H9 (cell line): ENCODE measurements at regions not wholly inside any gene's neighbourhood (a gene's known extent, or its start where the extent isn't known, plus 50 kb on each side); places are given as distances from the start of the nearest gene placed in this dataset.
"Not testable (repeated sequence)": the region's sequence is repeated elsewhere in the genome, so short reads cannot be mapped to it uniquely, and the experiment has no call there.

Source experiments
- DNase-seq: peaks from one replicate; pipeline ENCODE4 v3.0.0-alpha.2; 2017
- H2AFZ ChIP-seq: one replicate; pipeline ENCODE4 v1.6.1; 2013; ENCODE audit warnings: mild to moderate bottlenecking, low read length, control low read depth, moderate library complexity
- H2AK5ac ChIP-seq: 2 replicates; pipeline ENCODE4 v1.6.1; 2013; ENCODE audit warnings: low read length, control low read depth, mixed read lengths; ENCODE audit not compliant: insufficient read length
- H2BK120ac ChIP-seq: one replicate; pipeline ENCODE4 v1.6.1; 2013; ENCODE audit warnings: low read depth, mild to moderate bottlenecking, low read length, control low read depth, inconsistent platforms; ENCODE audit not compliant: poor library complexity, severe bottlenecking
- H2BK12ac ChIP-seq: 2 replicates; pipeline ENCODE4 v1.6.1; 2013; ENCODE audit warnings: low read length, control low read depth, mixed read lengths, low read depth; ENCODE audit not compliant: insufficient read length
- H2BK15ac ChIP-seq: 2 replicates; pipeline ENCODE4 v1.6.1; 2013; ENCODE audit warnings: low read depth, low read length, control low read depth
- H2BK20ac ChIP-seq: one replicate; pipeline ENCODE4 v1.6.1; 2013; ENCODE audit warnings: low read depth, mild to moderate bottlenecking, low read length, control low read depth, inconsistent platforms; ENCODE audit not compliant: poor library complexity, severe bottlenecking
- H2BK5ac ChIP-seq: 2 replicates; pipeline ENCODE4 v1.6.1; 2013; ENCODE audit warnings: low read length, control low read depth, mixed read lengths; ENCODE audit not compliant: insufficient read length
- H3K14ac ChIP-seq: 2 replicates; pipeline ENCODE4 v1.6.1; 2013; ENCODE audit warnings: low read length, control low read depth; ENCODE audit not compliant: insufficient read depth
- H3K18ac ChIP-seq: 2 replicates; pipeline ENCODE4 v1.6.1; 2013; ENCODE audit warnings: low read depth, mild to moderate bottlenecking, mixed read lengths, low read length, control low read depth; ENCODE audit not compliant: insufficient read length
- H3K23ac ChIP-seq: 2 replicates; pipeline ENCODE4 v1.6.1; 2013; ENCODE audit warnings: low read length, control low read depth, mixed read lengths, low read depth; ENCODE audit not compliant: insufficient read length
- H3K23me2 ChIP-seq: 2 replicates; pipeline ENCODE4 v1.6.1; 2013; ENCODE audit warnings: low read depth, mild to moderate bottlenecking, mixed read lengths, low read length, control low read depth; ENCODE audit not compliant: insufficient read length, poor library complexity, severe bottlenecking
- H3K27ac ChIP-seq: 2 replicates; pipeline ENCODE4 v1.5.1; 2013; ENCODE audit warnings: low read length, control low read depth, mixed read lengths, low read depth; ENCODE audit not compliant: insufficient read length
- H3K27me3 ChIP-seq: 2 replicates; pipeline ENCODE4 v1.6.1; 2013; ENCODE audit warnings: low read length, control low read depth, inconsistent platforms; ENCODE audit not compliant: insufficient read depth
- H3K4ac ChIP-seq: 2 replicates; pipeline ENCODE4 v1.6.1; 2013; ENCODE audit warnings: low read depth, mild to moderate bottlenecking, control low read depth, inconsistent platforms, low read length, moderate library complexity
- H3K4me1 ChIP-seq: 2 replicates; pipeline ENCODE4 v1.6.1; 2013; ENCODE audit warnings: low read length, control low read depth, inconsistent platforms; ENCODE audit not compliant: insufficient read depth
- H3K4me2 ChIP-seq: 2 replicates; pipeline ENCODE4 v1.6.1; 2013; ENCODE audit warnings: low read length, control low read depth, mixed read lengths; ENCODE audit not compliant: insufficient read length, insufficient read depth
- H3K56ac ChIP-seq: 2 replicates; pipeline ENCODE4 v1.6.1; 2013; ENCODE audit warnings: low read depth, mild to moderate bottlenecking, mixed read lengths, low read length, control low read depth; ENCODE audit not compliant: insufficient read length
- H3K79me1 ChIP-seq: 2 replicates; pipeline ENCODE4 v1.6.1; 2013; ENCODE audit warnings: low read depth, mild to moderate bottlenecking, moderate library complexity, low read length, control low read depth, inconsistent platforms; ENCODE audit not compliant: insufficient read depth, poor library complexity, severe bottlenecking
- H3K79me2 ChIP-seq: 2 replicates; pipeline ENCODE4 v1.6.1; 2013; ENCODE audit warnings: low read length, control low read depth, inconsistent platforms; ENCODE audit not compliant: insufficient read depth
- H3K9ac ChIP-seq: 2 replicates; pipeline ENCODE4 v1.6.1; 2013; ENCODE audit warnings: low read length, control low read depth, mixed read lengths; ENCODE audit not compliant: insufficient read length; ENCODE audit errors: extremely low read depth
- H3K9me3 ChIP-seq: one replicate; pipeline ENCODE4 v1.6.1; 2013; ENCODE audit warnings: low read depth, low read length, inconsistent platforms; ENCODE audit not compliant: control insufficient read depth
- H3T11ph ChIP-seq: one replicate; pipeline ENCODE4 v1.6.1; 2013; ENCODE audit warnings: mild to moderate bottlenecking, low read length, control low read depth, inconsistent platforms
- H4K20me1 ChIP-seq: one replicate; pipeline ENCODE4 v1.6.1; 2013; ENCODE audit not compliant: control insufficient read depth, insufficient read length, insufficient read depth
- H4K5ac ChIP-seq: 2 replicates; pipeline ENCODE4 v1.6.1; 2013; ENCODE audit warnings: low read depth, mild to moderate bottlenecking, mixed read lengths, low read length, control low read depth; ENCODE audit not compliant: insufficient read length
- H4K8ac ChIP-seq: replicated peaks from 2 replicates; pipeline ENCODE4 v1.6.1; 2013; ENCODE audit warnings: low read length, control low read depth, mixed read lengths, low read depth; ENCODE audit not compliant: insufficient read length
- H4K91ac ChIP-seq: 2 replicates; pipeline ENCODE4 v1.6.1; 2013; ENCODE audit warnings: low read depth, mild to moderate bottlenecking, moderate library complexity, mixed read lengths, low read length, control low read depth; ENCODE audit not compliant: insufficient read length
- H3K27ac Mint-ChIP-seq, 3 experiments: 2 replicates in 2 of 3; 3 replicates in 1 of 3; pipeline ENCODE4 v1.8.0; 2020 to 2021; ENCODE audit warnings: mixed read lengths in 3 of 3, mild to moderate bottlenecking in 1 of 3, moderate library complexity in 1 of 3
- H3K27me3 Mint-ChIP-seq: 2 replicates; pipeline ENCODE4 v1.8.0; 2021; ENCODE audit warnings: low read depth, mild to moderate bottlenecking, moderate library complexity, mixed read lengths
- H3K36me3 Mint-ChIP-seq, 3 experiments: 2 replicates in 2 of 3; 3 replicates in 1 of 3; pipeline ENCODE4 v1.8.0; 2020 to 2021; ENCODE audit warnings: low read depth in 3 of 3, mixed read lengths in 3 of 3; ENCODE audit not compliant: insufficient read depth in 1 of 3
- H3K4me1 Mint-ChIP-seq, 2 experiments: 2 replicates each; pipeline ENCODE4 v1.8.0; 2020; ENCODE audit warnings: mixed read lengths in 2 of 2
- H3K4me3 Mint-ChIP-seq, 2 experiments: 2 replicates in 1 of 2; 3 replicates in 1 of 2; pipeline ENCODE4 v1.8.0; 2020 to 2021; ENCODE audit warnings: mild to moderate bottlenecking in 2 of 2, mixed read lengths in 2 of 2, moderate library complexity in 1 of 2
- H3K9me3 Mint-ChIP-seq, 2 experiments: 2 replicates in 1 of 2; 3 replicates in 1 of 2; pipeline ENCODE4 v1.8.0; 2020; ENCODE audit warnings: mild to moderate bottlenecking in 2 of 2, mixed read lengths in 2 of 2, moderate library complexity in 1 of 2
- WGBS: extraction: QIAGEN DNeasy Blood & Tissue Kit; methylation state at CpG from one replicate; pipeline ENCODE4 v1.1.7; 2013; ENCODE audit warnings: missing lambda C conversion rate, low lambda C conversion rate, mixed read lengths; ENCODE audit not compliant: insufficient read length; ENCODE audit errors: extremely low coverage; 5-methylcytosine and 5-hydroxymethylcytosine counted together

DNA sequence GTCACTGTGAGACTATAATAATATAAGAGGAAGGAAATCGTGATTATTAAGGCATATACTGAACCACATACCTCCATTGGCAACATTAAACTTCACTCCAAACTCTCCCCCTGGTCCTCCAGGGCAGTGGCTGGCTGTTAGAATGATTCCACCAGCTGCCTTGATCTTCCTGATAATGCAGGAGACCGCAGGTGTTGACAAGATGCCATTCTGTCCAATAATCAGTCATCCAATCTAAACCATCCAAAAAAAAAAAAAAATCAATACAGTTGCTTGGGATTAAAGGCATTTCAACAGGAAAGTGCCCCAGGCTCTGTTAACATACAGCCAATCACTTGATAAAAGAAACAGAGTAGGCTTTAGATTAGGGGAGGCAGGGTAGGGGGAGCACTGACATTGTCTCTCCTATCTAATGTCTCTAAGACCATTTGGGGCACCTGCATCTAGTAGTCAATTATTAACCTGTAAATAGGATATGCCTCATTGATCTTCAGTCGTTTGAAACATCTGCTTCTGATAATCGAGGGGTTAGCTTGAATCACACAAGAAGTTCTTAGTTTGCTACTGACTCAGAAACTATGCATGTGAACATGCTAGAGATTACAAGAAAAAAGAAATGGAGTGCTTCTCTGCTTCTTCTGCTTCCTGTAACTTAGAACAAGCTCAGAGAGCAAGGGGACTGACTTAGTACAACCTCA lies 74.7 kb downstream of the FOXD4L6 start:
- not testable (repeated sequence) for H2BK15ac ChIP-seq, H3K9me3 ChIP-seq, H3K79me2 ChIP-seq, H3K79me1 ChIP-seq, H3K4ac ChIP-seq, H3K18ac ChIP-seq, H2BK12ac ChIP-seq, H3K9ac ChIP-seq, H3K4me2 ChIP-seq, H4K5ac ChIP-seq, H3K4me1 Mint-ChIP-seq, H3K56ac ChIP-seq, H3T11ph ChIP-seq, H3K27ac Mint-ChIP-seq, H4K8ac ChIP-seq, H2AK5ac ChIP-seq, H2AFZ ChIP-seq, H3K4me3 Mint-ChIP-seq, H3K27ac ChIP-seq, H3K23ac ChIP-seq, H3K27me3 ChIP-seq, H2BK120ac ChIP-seq, H2BK5ac ChIP-seq, H4K20me1 ChIP-seq, H3K4me1 ChIP-seq, DNase-seq, H3K36me3 Mint-ChIP-seq, H4K91ac ChIP-seq, H3K14ac ChIP-seq, H2BK20ac ChIP-seq, H3K23me2 ChIP-seq
- Mint-ChIP-seq H3K9me3 (peaks cover 36 to 38% of the 10 kb centered on the region in 2 experiments), H3K27me3 (peaks cover 56% of the 10 kb centered on the region)
- WGBS: no CpG with 5 or more reads among the region's 4 CpGs

DNA sequence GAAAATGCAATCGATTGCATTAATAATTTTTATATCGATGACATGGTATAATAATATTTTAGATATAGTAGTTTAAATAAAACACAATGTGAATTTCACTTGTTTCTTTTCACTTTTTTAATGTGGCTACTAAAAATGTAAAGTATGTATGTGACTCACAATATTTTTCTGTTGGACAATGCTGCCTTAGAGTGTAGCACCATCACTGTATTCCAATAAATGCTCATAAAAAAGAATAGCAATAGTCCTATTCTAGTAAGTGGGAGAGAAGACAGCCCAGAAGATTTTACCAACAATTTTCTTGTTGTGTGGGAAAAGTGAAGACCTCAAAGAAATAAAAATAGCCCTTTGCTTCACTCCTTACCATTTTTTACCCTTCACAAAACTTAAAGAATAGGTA lies 79.8 kb downstream of the FOXD4L6 start:
- peaks cover 48% of the 10 kb centered on the region for H3K27me3 Mint-ChIP-seq
- H4K20me1 ChIP-seq: not testable (repeated sequence)
- WGBS: no CpG with 5 or more reads among the region's 2 CpGs

More for the DNA sequence above, 79.8 kb downstream of the FOXD4L6 start:
- H3K4ac ChIP-seq, H3K4me1 Mint-ChIP-seq, H2BK120ac ChIP-seq, H3K9ac ChIP-seq, H3K79me2 ChIP-seq, H3K4me1 ChIP-seq, H4K91ac ChIP-seq, H4K8ac ChIP-seq, H3K4me3 Mint-ChIP-seq, H3K23ac ChIP-seq, H2BK12ac ChIP-seq, H3T11ph ChIP-seq, H3K4me2 ChIP-seq, H2AFZ ChIP-seq, DNase-seq, H3K36me3 Mint-ChIP-seq, H3K79me1 ChIP-seq, H2BK5ac ChIP-seq, H3K18ac ChIP-seq, H3K9me3 ChIP-seq, H3K27ac Mint-ChIP-seq, H2BK20ac ChIP-seq, H3K14ac ChIP-seq, H3K27me3 ChIP-seq, H3K56ac ChIP-seq, H2AK5ac ChIP-seq, H4K5ac ChIP-seq, H2BK15ac ChIP-seq, H3K27ac ChIP-seq, H3K23me2 ChIP-seq: not testable (repeated sequence)
- H3K9me3 Mint-ChIP-seq: peaks cover 36 to 38% of the 10 kb centered on the region in 2 experiments
